H9 (cell line): ENCODE measurements at regions not wholly inside any gene's neighbourhood (a gene's known extent, or its start where the extent isn't known, plus 50 kb on each side); places are given as distances from the start of the nearest gene placed in this dataset.

Experiments
- DNase-seq: peaks from one replicate; pipeline ENCODE4 v3.0.0-alpha.2; 2017
- H2AFZ ChIP-seq: one replicate; pipeline ENCODE4 v1.6.1; 2013; ENCODE audit warnings: mild to moderate bottlenecking, low read length, control low read depth, moderate library complexity
- H2AK5ac ChIP-seq: 2 replicates; pipeline ENCODE4 v1.6.1; 2013; ENCODE audit warnings: low read length, control low read depth, mixed read lengths; ENCODE audit not compliant: insufficient read length
- H2BK120ac ChIP-seq: one replicate; pipeline ENCODE4 v1.6.1; 2013; ENCODE audit warnings: low read depth, mild to moderate bottlenecking, low read length, control low read depth, inconsistent platforms; ENCODE audit not compliant: poor library complexity, severe bottlenecking
- H2BK12ac ChIP-seq: 2 replicates; pipeline ENCODE4 v1.6.1; 2013; ENCODE audit warnings: low read length, control low read depth, mixed read lengths, low read depth; ENCODE audit not compliant: insufficient read length
- H2BK15ac ChIP-seq: 2 replicates; pipeline ENCODE4 v1.6.1; 2013; ENCODE audit warnings: low read depth, low read length, control low read depth
- H2BK20ac ChIP-seq: one replicate; pipeline ENCODE4 v1.6.1; 2013; ENCODE audit warnings: low read depth, mild to moderate bottlenecking, low read length, control low read depth, inconsistent platforms; ENCODE audit not compliant: poor library complexity, severe bottlenecking
- H2BK5ac ChIP-seq: 2 replicates; pipeline ENCODE4 v1.6.1; 2013; ENCODE audit warnings: low read length, control low read depth, mixed read lengths; ENCODE audit not compliant: insufficient read length
- H3K14ac ChIP-seq: 2 replicates; pipeline ENCODE4 v1.6.1; 2013; ENCODE audit warnings: low read length, control low read depth; ENCODE audit not compliant: insufficient read depth
- H3K18ac ChIP-seq: 2 replicates; pipeline ENCODE4 v1.6.1; 2013; ENCODE audit warnings: low read depth, mild to moderate bottlenecking, mixed read lengths, low read length, control low read depth; ENCODE audit not compliant: insufficient read length
- H3K23ac ChIP-seq: 2 replicates; pipeline ENCODE4 v1.6.1; 2013; ENCODE audit warnings: low read length, control low read depth, mixed read lengths, low read depth; ENCODE audit not compliant: insufficient read length
- H3K23me2 ChIP-seq: 2 replicates; pipeline ENCODE4 v1.6.1; 2013; ENCODE audit warnings: low read depth, mild to moderate bottlenecking, mixed read lengths, low read length, control low read depth; ENCODE audit not compliant: insufficient read length, poor library complexity, severe bottlenecking
- H3K27ac ChIP-seq: 2 replicates; pipeline ENCODE4 v1.5.1; 2013; ENCODE audit warnings: low read length, control low read depth, mixed read lengths, low read depth; ENCODE audit not compliant: insufficient read length
- H3K27me3 ChIP-seq: 2 replicates; pipeline ENCODE4 v1.6.1; 2013; ENCODE audit warnings: low read length, control low read depth, inconsistent platforms; ENCODE audit not compliant: insufficient read depth
- H3K4ac ChIP-seq: 2 replicates; pipeline ENCODE4 v1.6.1; 2013; ENCODE audit warnings: low read depth, mild to moderate bottlenecking, control low read depth, inconsistent platforms, low read length, moderate library complexity
- H3K4me1 ChIP-seq: 2 replicates; pipeline ENCODE4 v1.6.1; 2013; ENCODE audit warnings: low read length, control low read depth, inconsistent platforms; ENCODE audit not compliant: insufficient read depth
- H3K4me2 ChIP-seq: 2 replicates; pipeline ENCODE4 v1.6.1; 2013; ENCODE audit warnings: low read length, control low read depth, mixed read lengths; ENCODE audit not compliant: insufficient read length, insufficient read depth
- H3K56ac ChIP-seq: 2 replicates; pipeline ENCODE4 v1.6.1; 2013; ENCODE audit warnings: low read depth, mild to moderate bottlenecking, mixed read lengths, low read length, control low read depth; ENCODE audit not compliant: insufficient read length
- H3K79me1 ChIP-seq: 2 replicates; pipeline ENCODE4 v1.6.1; 2013; ENCODE audit warnings: low read depth, mild to moderate bottlenecking, moderate library complexity, low read length, control low read depth, inconsistent platforms; ENCODE audit not compliant: insufficient read depth, poor library complexity, severe bottlenecking
- H3K79me2 ChIP-seq: 2 replicates; pipeline ENCODE4 v1.6.1; 2013; ENCODE audit warnings: low read length, control low read depth, inconsistent platforms; ENCODE audit not compliant: insufficient read depth
- H3K9ac ChIP-seq: 2 replicates; pipeline ENCODE4 v1.6.1; 2013; ENCODE audit warnings: low read length, control low read depth, mixed read lengths; ENCODE audit not compliant: insufficient read length; ENCODE audit errors: extremely low read depth
- H3K9me3 ChIP-seq: one replicate; pipeline ENCODE4 v1.6.1; 2013; ENCODE audit warnings: low read depth, low read length, inconsistent platforms; ENCODE audit not compliant: control insufficient read depth
- H3T11ph ChIP-seq: one replicate; pipeline ENCODE4 v1.6.1; 2013; ENCODE audit warnings: mild to moderate bottlenecking, low read length, control low read depth, inconsistent platforms
- H4K20me1 ChIP-seq: one replicate; pipeline ENCODE4 v1.6.1; 2013; ENCODE audit not compliant: control insufficient read depth, insufficient read length, insufficient read depth
- H4K5ac ChIP-seq: 2 replicates; pipeline ENCODE4 v1.6.1; 2013; ENCODE audit warnings: low read depth, mild to moderate bottlenecking, mixed read lengths, low read length, control low read depth; ENCODE audit not compliant: insufficient read length
- H4K8ac ChIP-seq: replicated peaks from 2 replicates; pipeline ENCODE4 v1.6.1; 2013; ENCODE audit warnings: low read length, control low read depth, mixed read lengths, low read depth; ENCODE audit not compliant: insufficient read length
- H4K91ac ChIP-seq: 2 replicates; pipeline ENCODE4 v1.6.1; 2013; ENCODE audit warnings: low read depth, mild to moderate bottlenecking, moderate library complexity, mixed read lengths, low read length, control low read depth; ENCODE audit not compliant: insufficient read length
- H3K27ac Mint-ChIP-seq, 3 experiments: 2 replicates in 2 of 3; 3 replicates in 1 of 3; pipeline ENCODE4 v1.8.0; 2020 to 2021; ENCODE audit warnings: mixed read lengths in 3 of 3, mild to moderate bottlenecking in 1 of 3, moderate library complexity in 1 of 3
- H3K27me3 Mint-ChIP-seq: 2 replicates; pipeline ENCODE4 v1.8.0; 2021; ENCODE audit warnings: low read depth, mild to moderate bottlenecking, moderate library complexity, mixed read lengths
- H3K36me3 Mint-ChIP-seq, 3 experiments: 2 replicates in 2 of 3; 3 replicates in 1 of 3; pipeline ENCODE4 v1.8.0; 2020 to 2021; ENCODE audit warnings: low read depth in 3 of 3, mixed read lengths in 3 of 3; ENCODE audit not compliant: insufficient read depth in 1 of 3
- H3K4me1 Mint-ChIP-seq, 2 experiments: 2 replicates each; pipeline ENCODE4 v1.8.0; 2020; ENCODE audit warnings: mixed read lengths in 2 of 2
- H3K4me3 Mint-ChIP-seq, 2 experiments: 2 replicates in 1 of 2; 3 replicates in 1 of 2; pipeline ENCODE4 v1.8.0; 2020 to 2021; ENCODE audit warnings: mild to moderate bottlenecking in 2 of 2, mixed read lengths in 2 of 2, moderate library complexity in 1 of 2
- H3K9me3 Mint-ChIP-seq, 2 experiments: 2 replicates in 1 of 2; 3 replicates in 1 of 2; pipeline ENCODE4 v1.8.0; 2020; ENCODE audit warnings: mild to moderate bottlenecking in 2 of 2, mixed read lengths in 2 of 2, moderate library complexity in 1 of 2
- WGBS: extraction: QIAGEN DNeasy Blood & Tissue Kit; methylation state at CpG from one replicate; pipeline ENCODE4 v1.1.7; 2013; ENCODE audit warnings: missing lambda C conversion rate, low lambda C conversion rate, mixed read lengths; ENCODE audit not compliant: insufficient read length; ENCODE audit errors: extremely low coverage; 5-methylcytosine and 5-hydroxymethylcytosine counted together
- TF ChIP-seq, protein P1 (sequence below): fragments of 200-600 bp; sonication (generic); conservative IDR thresholded peaks from 3 replicates; pipeline ENCODE4 v1.8.0; 2021; ENCODE audit warnings: antibody characterized with exemption, mild to moderate bottlenecking

- no peaks in the 10 kb centered on the region for H3K23me2 ChIP-seq
- no peaks in the 10 kb centered on the region for H3K79me2 ChIP-seq
- Mint-ChIP-seq H3K27ac (no peak overlapping the region), H3K36me3 (peaks cover 7 to 11% (median 10%) of the 10 kb centered on the region in 3 experiments; a peak in 6 of 7 replicates), H3K9me3 (peaks cover 11 to 13% of the 10 kb centered on the region in 2 experiments), H3K4me1 (peaks cover 3% of the 10 kb centered on the region in 2 experiments; a peak in 1 of 4 replicates), H3K27me3 (no peaks in the 10 kb centered on the region), H3K4me3 (no peak overlapping the region)
- no peak overlapping the region for H3K27ac ChIP-seq
- no peak overlapping the region for H2BK120ac ChIP-seq
- no peaks in the 10 kb centered on the region for H3K27me3 ChIP-seq
- H2BK12ac ChIP-seq, result no peak overlapping the region
- no peak overlapping the region for H2AFZ ChIP-seq
- no peaks in the 10 kb centered on the region for H3K9me3 ChIP-seq
- no peak overlapping the region for H4K5ac ChIP-seq
- no peak overlapping the region for H3K9ac ChIP-seq
- H2BK15ac ChIP-seq, result no peak overlapping the region
- H3K4me1 ChIP-seq, result no peaks in the 10 kb centered on the region
- H2BK5ac ChIP-seq, result no peak overlapping the region
- no peak overlapping the region for H3K56ac ChIP-seq
- 100% methylated on average over 2 of the region's 4 CpGs for WGBS
- H3K4me2 ChIP-seq, result no peak overlapping the region
- H3K14ac ChIP-seq, result no peak overlapping the region
- no peak overlapping the region for H2AK5ac ChIP-seq
- no peaks in the 10 kb centered on the region for H4K20me1 ChIP-seq
- H2BK20ac ChIP-seq, result no peak overlapping the region
- H3K4ac ChIP-seq, result no peak overlapping the region
- no peak overlapping the region for H3K18ac ChIP-seq
- no peak overlapping the region for H4K8ac ChIP-seq
- TF ChIP-seq, protein P1, sequence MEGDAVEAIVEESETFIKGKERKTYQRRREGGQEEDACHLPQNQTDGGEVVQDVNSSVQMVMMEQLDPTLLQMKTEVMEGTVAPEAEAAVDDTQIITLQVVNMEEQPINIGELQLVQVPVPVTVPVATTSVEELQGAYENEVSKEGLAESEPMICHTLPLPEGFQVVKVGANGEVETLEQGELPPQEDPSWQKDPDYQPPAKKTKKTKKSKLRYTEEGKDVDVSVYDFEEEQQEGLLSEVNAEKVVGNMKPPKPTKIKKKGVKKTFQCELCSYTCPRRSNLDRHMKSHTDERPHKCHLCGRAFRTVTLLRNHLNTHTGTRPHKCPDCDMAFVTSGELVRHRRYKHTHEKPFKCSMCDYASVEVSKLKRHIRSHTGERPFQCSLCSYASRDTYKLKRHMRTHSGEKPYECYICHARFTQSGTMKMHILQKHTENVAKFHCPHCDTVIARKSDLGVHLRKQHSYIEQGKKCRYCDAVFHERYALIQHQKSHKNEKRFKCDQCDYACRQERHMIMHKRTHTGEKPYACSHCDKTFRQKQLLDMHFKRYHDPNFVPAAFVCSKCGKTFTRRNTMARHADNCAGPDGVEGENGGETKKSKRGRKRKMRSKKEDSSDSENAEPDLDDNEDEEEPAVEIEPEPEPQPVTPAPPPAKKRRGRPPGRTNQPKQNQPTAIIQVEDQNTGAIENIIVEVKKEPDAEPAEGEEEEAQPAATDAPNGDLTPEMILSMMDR, result no peak
- no peak overlapping the region for H3K23ac ChIP-seq
- no peaks in the 10 kb centered on the region for H3K79me1 ChIP-seq
- DNase-seq, result no peak
- no peak overlapping the region for H4K91ac ChIP-seq
- no peak overlapping the region for H3T11ph ChIP-seq
Observed at GRCh38 chr5:35356725-35357124, 126.4 kb upstream of the PRLR start.
